ENCODE measurements at regions not wholly inside any gene's neighbourhood (a gene's known extent, or its start where the extent isn't known, plus 50 kb on each side); places are given as distances from the start of the nearest gene placed in this dataset.

- Histone ChIP-seq H3K27me3 (ENCODE audit: control insufficient read depth, insufficient read depth, low read length) (no peaks in the 10 kb centered on the region), H3K36me3 (ENCODE audit: control insufficient read depth, insufficient read depth, low read length) (no peaks in the 10 kb centered on the region), H3K4me3 (ENCODE audit: low read depth, low read length) (no peak overlapping the region)
- FAIRE-seq, result peak; percentile 84
- no peak for DNase-seq (ENCODE audit: low read depth)
- no peak for TF ChIP-seq CTCF (IDR thresholded peaks at IDR 0.05; ENCODE audit: insufficient read depth, low read length, severe bottlenecking)
These were observed 233.9 kb downstream of the RAB28 start for GRCh38 chr4:13250263-13250662.

- DNase-seq (ENCODE audit: low read depth), result no peak
- TF ChIP-seq CTCF (IDR thresholded peaks at IDR 0.05; ENCODE audit: insufficient read depth, low read length, severe bottlenecking), result no peak
- FAIRE-seq, result no peak
- no peaks in the 10 kb centered on the region for H3K27me3 ChIP-seq (ENCODE audit: control insufficient read depth, insufficient read depth, low read length)
- H3K36me3 ChIP-seq (ENCODE audit: control insufficient read depth, insufficient read depth, low read length), result no peaks in the 10 kb centered on the region
- H3K4me3 ChIP-seq (ENCODE audit: low read depth, low read length), result no peak overlapping the region
These were observed 235.4 kb downstream of the RAB28 start for GRCh38 chr4:13248621-13249298.

GRCh38 chr4:13246107-13246506, 238.0 kb downstream of the RAB28 start:
- DNase-seq (ENCODE audit: low read depth) (no peak), FAIRE-seq (no peak)
- H3K4me3 ChIP-seq (ENCODE audit: low read depth, low read length), result no peak overlapping the region
- no peak for TF ChIP-seq CTCF (IDR thresholded peaks at IDR 0.05; ENCODE audit: insufficient read depth, low read length, severe bottlenecking)
- H3K36me3 ChIP-seq (ENCODE audit: control insufficient read depth, insufficient read depth, low read length), result no peaks in the 10 kb centered on the region
- H3K27me3 ChIP-seq (ENCODE audit: control insufficient read depth, insufficient read depth, low read length), result no peaks in the 10 kb centered on the region

- FAIRE-seq, result no peak
- H3K4me3 ChIP-seq (ENCODE audit: low read depth, low read length), result no peak overlapping the region
- TF ChIP-seq CTCF (IDR thresholded peaks at IDR 0.05; ENCODE audit: insufficient read depth, low read length, severe bottlenecking), result no peak
These were observed 239.7 kb downstream of the RAB28 start for GRCh38 chr4:13244444-13244843.

GRCh38 chr4:13243152-13243551, 241.0 kb downstream of the RAB28 start:
- no peak for FAIRE-seq
- no peak overlapping the region for H3K4me3 ChIP-seq (ENCODE audit: low read depth, low read length)
- no peak for DNase-seq (ENCODE audit: low read depth)
- no peaks in the 10 kb centered on the region for H3K36me3 ChIP-seq (ENCODE audit: control insufficient read depth, insufficient read depth, low read length)
- H3K27me3 ChIP-seq (ENCODE audit: control insufficient read depth, insufficient read depth, low read length), result no peaks in the 10 kb centered on the region
- no peak for TF ChIP-seq CTCF (IDR thresholded peaks at IDR 0.05; ENCODE audit: insufficient read depth, low read length, severe bottlenecking)

More at GRCh38 chr4:13244444-13244843, 239.7 kb downstream of the RAB28 start:
- Histone ChIP-seq H3K36me3 (ENCODE audit: control insufficient read depth, insufficient read depth, low read length) (no peaks in the 10 kb centered on the region), H3K27me3 (ENCODE audit: control insufficient read depth, insufficient read depth, low read length) (no peaks in the 10 kb centered on the region)
- no peak for DNase-seq (ENCODE audit: low read depth)

- no peak for DNase-seq (ENCODE audit: low read depth)
These were observed 244.1 kb downstream of the RAB28 start for GRCh38 chr4:13240066-13240465.

More at GRCh38 chr4:13240066-13240465, 244.1 kb downstream of the RAB28 start:
- no peaks in the 10 kb centered on the region for H3K27me3 ChIP-seq (ENCODE audit: control insufficient read depth, insufficient read depth, low read length)
- no peak for FAIRE-seq
- no peak for TF ChIP-seq CTCF (IDR thresholded peaks at IDR 0.05; ENCODE audit: insufficient read depth, low read length, severe bottlenecking)
- H3K4me3 ChIP-seq (ENCODE audit: low read depth, low read length), result no peak overlapping the region
- H3K36me3 ChIP-seq (ENCODE audit: control insufficient read depth, insufficient read depth, low read length), result no peaks in the 10 kb centered on the region

Data from bronchial epithelial cell (primary cell).